IPS DF 19.7 (cell line): ENCODE measurements at regions not wholly inside any gene's neighbourhood (a gene's known extent, or its start where the extent isn't known, plus 50 kb on each side); places are given as distances from the start of the nearest gene placed in this dataset.
"Not testable (repeated sequence)": the region's sequence is repeated elsewhere in the genome, so short reads cannot be mapped to it uniquely, and the experiment has no call there.

ENCODE experiments used
- DNase-seq: peaks from one replicate; pipeline ENCODE4 v3.0.0-alpha.2; 2013; ENCODE audit warnings: low read depth, low spot score

GRCh38 chr9:65454034-65454433, 169.0 kb upstream of the FOXD4L5 start:
- not testable (repeated sequence) for DNase-seq

- DNase-seq = not testable (repeated sequence)
These were observed 165.0 kb upstream of the FOXD4L5 start for GRCh38 chr9:65449886-65450610.

- no peak for DNase-seq
These were observed 164.4 kb upstream of the FOXD4L5 start for GRCh38 chr9:65449423-65449822.

GRCh38 chr9:65447146-65447545, 162.1 kb upstream of the FOXD4L5 start:
- not testable (repeated sequence) for DNase-seq

- DNase-seq = not testable (repeated sequence)
These were observed 161.0 kb upstream of the FOXD4L5 start for GRCh38 chr9:65445991-65446390.

- DNase-seq = no peak
These were observed 159.9 kb upstream of the FOXD4L5 start for GRCh38 chr9:65444943-65445342.

- not testable (repeated sequence) for DNase-seq
These were observed 157.1 kb upstream of the FOXD4L5 start for GRCh38 chr9:65442116-65442515.

GRCh38 chr9:65441324-65441920, 156.4 kb upstream of the FOXD4L5 start:
- DNase-seq = not testable (repeated sequence)

GRCh38 chr9:65437724-65438123, 152.7 kb upstream of the FOXD4L5 start:
- DNase-seq = no peak

- DNase-seq = no peak
These were observed 150.5 kb upstream of the FOXD4L5 start for GRCh38 chr9:65435464-65435863.

GRCh38 chr9:65432722-65433323, 147.8 kb upstream of the FOXD4L5 start:
- no peak for DNase-seq

GRCh38 chr9:65432051-65432450, 147.0 kb upstream of the FOXD4L5 start:
- DNase-seq = no peak

- DNase-seq = no peak
These were observed 145.2 kb upstream of the FOXD4L5 start for GRCh38 chr9:65430221-65430620.

- DNase-seq = not testable (repeated sequence)
These were observed 142.4 kb upstream of the FOXD4L5 start for GRCh38 chr9:65427361-65427760.

GRCh38 chr9:65426813-65427212, 141.8 kb upstream of the FOXD4L5 start:
- not testable (repeated sequence) for DNase-seq

GRCh38 chr9:65426231-65426630, 141.2 kb upstream of the FOXD4L5 start:
- no peak for DNase-seq

- DNase-seq = not testable (repeated sequence)
These were observed 140.2 kb upstream of the FOXD4L5 start for GRCh38 chr9:65425183-65425582.

- not testable (repeated sequence) for DNase-seq
These were observed 139.5 kb upstream of the FOXD4L5 start for GRCh38 chr9:65424437-65424984.

- DNase-seq = not testable (repeated sequence)
These were observed 138.9 kb upstream of the FOXD4L5 start for GRCh38 chr9:65423691-65424436.

- DNase-seq = not testable (repeated sequence)
These were observed 138.1 kb upstream of the FOXD4L5 start for GRCh38 chr9:65422966-65423690.

GRCh38 chr9:65421486-65421885, 136.5 kb upstream of the FOXD4L5 start:
- DNase-seq = not testable (repeated sequence)
